ENCODE measurements at regions not wholly inside any gene's neighbourhood (a gene's known extent, or its start where the extent isn't known, plus 50 kb on each side); places are given as distances from the start of the nearest gene placed in this dataset.

DNA sequence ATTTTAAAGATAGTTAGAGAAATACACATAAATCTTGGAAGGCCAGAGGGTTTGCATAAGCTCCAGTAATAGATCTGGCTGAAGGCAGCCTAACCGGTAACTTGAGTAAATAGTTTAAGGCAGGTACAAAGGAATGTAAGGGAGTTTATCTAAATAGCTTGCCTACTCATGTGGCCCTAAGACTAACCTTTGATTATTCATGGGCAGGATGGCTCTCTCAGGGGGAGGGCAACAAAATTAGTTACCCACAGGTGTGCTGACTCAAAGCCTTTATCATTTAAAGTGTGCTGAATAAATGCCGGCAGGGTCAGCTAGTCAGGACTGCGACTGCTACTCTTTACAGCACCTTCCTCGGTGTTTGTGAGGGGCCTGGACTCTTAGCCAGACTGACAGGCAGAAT is 761.3 kb upstream of the KIF2B start:
- Mint-ChIP-seq H3K36me3 (ENCODE audit: insufficient read depth, unreplicated experiment) (no peaks in the 10 kb centered on the region), H3K27ac (ENCODE audit: unreplicated experiment) (no peak overlapping the region), H3K4me1 (ENCODE audit: low read depth, unreplicated experiment) (no peaks in the 10 kb centered on the region), H3K4me3 (ENCODE audit: unreplicated experiment) (no peak overlapping the region), H3K27me3 (ENCODE audit: insufficient read depth, unreplicated experiment) (no peaks in the 10 kb centered on the region), H3K9me3 (ENCODE audit: unreplicated experiment) (peaks cover 10% of the 10 kb centered on the region)
- CTCF ChIA-PET = no interaction called here
- no peaks in the 10 kb centered on the region for H3K27me3 ChIP-seq (replicated peaks; ENCODE audit: control insufficient read depth, insufficient read depth, low read length)
- H3K4me1 ChIP-seq = 0 out of 2 replicates have a peak, but pooled peaks cover 11% of the 10 kb centered on the region
- no peaks in the 10 kb centered on the region for H3K36me3 ChIP-seq (ENCODE audit: control insufficient read depth, insufficient read depth, low read length)
- DNase-seq = peak in 1 of 2 experiments; percentile 8
- peaks cover 3% of the 10 kb centered on the region; the same call in 1 of the 2 replicates for H3K9me3 ChIP-seq
- no peak overlapping the region for H3K4me3 ChIP-seq (ENCODE audit: low read depth, low read length)
- POLR2A ChIA-PET = no interaction called here
- intact Hi-C loops (cut with micrococcal nuclease; ENCODE audit: unreplicated experiment) = no loop called here
- TF ChIP-seq, protein P1, sequence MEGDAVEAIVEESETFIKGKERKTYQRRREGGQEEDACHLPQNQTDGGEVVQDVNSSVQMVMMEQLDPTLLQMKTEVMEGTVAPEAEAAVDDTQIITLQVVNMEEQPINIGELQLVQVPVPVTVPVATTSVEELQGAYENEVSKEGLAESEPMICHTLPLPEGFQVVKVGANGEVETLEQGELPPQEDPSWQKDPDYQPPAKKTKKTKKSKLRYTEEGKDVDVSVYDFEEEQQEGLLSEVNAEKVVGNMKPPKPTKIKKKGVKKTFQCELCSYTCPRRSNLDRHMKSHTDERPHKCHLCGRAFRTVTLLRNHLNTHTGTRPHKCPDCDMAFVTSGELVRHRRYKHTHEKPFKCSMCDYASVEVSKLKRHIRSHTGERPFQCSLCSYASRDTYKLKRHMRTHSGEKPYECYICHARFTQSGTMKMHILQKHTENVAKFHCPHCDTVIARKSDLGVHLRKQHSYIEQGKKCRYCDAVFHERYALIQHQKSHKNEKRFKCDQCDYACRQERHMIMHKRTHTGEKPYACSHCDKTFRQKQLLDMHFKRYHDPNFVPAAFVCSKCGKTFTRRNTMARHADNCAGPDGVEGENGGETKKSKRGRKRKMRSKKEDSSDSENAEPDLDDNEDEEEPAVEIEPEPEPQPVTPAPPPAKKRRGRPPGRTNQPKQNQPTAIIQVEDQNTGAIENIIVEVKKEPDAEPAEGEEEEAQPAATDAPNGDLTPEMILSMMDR (IDR thresholded peaks at IDR 0.05; ENCODE audit: insufficient read depth in 1 of 2, low read depth in 1 of 2, low read length in 1 of 2, severe bottlenecking in 1 of 2, unreplicated experiment in 1 of 2) = no peak
- no TSS peak for BruUV-seq (replicated peaks)

DNA sequence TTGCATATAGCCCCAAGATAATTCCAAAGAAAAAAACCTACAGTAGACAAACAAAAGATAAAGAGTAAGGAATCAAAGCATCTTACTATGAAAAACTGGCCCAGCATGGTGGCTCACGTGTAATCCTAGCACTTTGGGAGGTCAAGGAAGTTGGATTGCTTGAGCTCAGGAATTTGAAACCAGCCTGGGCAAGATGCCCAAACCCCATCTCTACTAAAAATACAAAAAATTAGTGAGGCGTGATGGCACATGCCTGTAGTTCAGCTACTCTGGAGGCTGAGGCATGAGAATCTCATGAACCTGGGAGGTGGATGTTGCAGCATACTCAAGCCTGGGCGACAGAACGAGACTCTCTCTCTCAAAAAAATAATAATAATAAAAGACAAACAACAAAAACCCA is 764.7 kb upstream of the KIF2B start:
- Histone ChIP-seq H3K9me3 (peaks cover 3% of the 10 kb centered on the region; the same call in 1 of the 2 replicates), H3K4me3 (ENCODE audit: low read depth, low read length) (no peak overlapping the region), H3K4me1 (0 out of 2 replicates have a peak, but pooled peaks cover 11% of the 10 kb centered on the region), H3K36me3 (ENCODE audit: control insufficient read depth, insufficient read depth, low read length) (no peaks in the 10 kb centered on the region), H3K27me3 (replicated peaks; ENCODE audit: control insufficient read depth, insufficient read depth, low read length) (no peaks in the 10 kb centered on the region)
- peaks cover 10% of the 10 kb centered on the region for H3K9me3 Mint-ChIP-seq (ENCODE audit: unreplicated experiment)
- no peak for DNase-seq
- intact Hi-C loops (cut with micrococcal nuclease; ENCODE audit: unreplicated experiment) = no loop called here
- POLR2A ChIA-PET = no interaction called here
- TF ChIP-seq, protein P1 (IDR thresholded peaks at IDR 0.05; ENCODE audit: insufficient read depth in 1 of 2, low read depth in 1 of 2, low read length in 1 of 2, severe bottlenecking in 1 of 2, unreplicated experiment in 1 of 2) = no peak
- no peaks in the 10 kb centered on the region for H3K4me1 Mint-ChIP-seq (ENCODE audit: low read depth, unreplicated experiment)
- H3K27me3 Mint-ChIP-seq (ENCODE audit: insufficient read depth, unreplicated experiment) = no peaks in the 10 kb centered on the region
- no peak overlapping the region for H3K27ac Mint-ChIP-seq (ENCODE audit: unreplicated experiment)
- no peak overlapping the region for H3K4me3 Mint-ChIP-seq (ENCODE audit: unreplicated experiment)
- CTCF ChIA-PET = no interaction called here
- H3K36me3 Mint-ChIP-seq (ENCODE audit: insufficient read depth, unreplicated experiment) = no peaks in the 10 kb centered on the region
- no TSS peak for BruUV-seq (replicated peaks)

DNA sequence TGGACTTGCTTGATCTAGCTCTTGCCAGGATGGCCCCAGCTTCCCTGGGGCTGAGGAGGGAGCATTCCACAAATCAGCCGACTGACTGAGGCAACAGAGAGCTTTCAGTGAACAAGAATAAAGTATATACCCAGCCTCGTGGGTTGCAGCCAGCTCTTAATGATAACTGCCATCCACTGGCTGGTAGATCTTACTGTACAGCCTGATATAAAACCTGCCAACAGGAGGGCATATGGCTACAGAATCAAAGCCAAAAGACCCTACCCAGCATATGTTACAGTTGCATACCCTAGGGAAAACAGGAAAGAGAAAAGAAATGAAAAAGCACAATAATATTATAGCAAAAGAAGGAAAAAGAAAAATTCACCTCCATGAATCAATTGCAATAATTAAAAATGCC is 775.9 kb upstream of the KIF2B start:
- intact Hi-C loops (cut with micrococcal nuclease; ENCODE audit: unreplicated experiment) = no loop called here
- Histone ChIP-seq H3K27me3 (replicated peaks; ENCODE audit: control insufficient read depth, insufficient read depth, low read length) (no peaks in the 10 kb centered on the region), H3K9me3 (no peaks in the 10 kb centered on the region), H3K4me1 (no peaks in the 10 kb centered on the region), H3K36me3 (ENCODE audit: control insufficient read depth, insufficient read depth, low read length) (no peaks in the 10 kb centered on the region), H3K4me3 (ENCODE audit: low read depth, low read length) (no peak overlapping the region)
- Mint-ChIP-seq H3K36me3 (ENCODE audit: insufficient read depth, unreplicated experiment) (no peaks in the 10 kb centered on the region), H3K27ac (ENCODE audit: unreplicated experiment) (no peak overlapping the region), H3K4me1 (ENCODE audit: low read depth, unreplicated experiment) (no peaks in the 10 kb centered on the region), H3K9me3 (ENCODE audit: unreplicated experiment) (peaks cover 12% of the 10 kb centered on the region), H3K4me3 (ENCODE audit: unreplicated experiment) (no peak overlapping the region), H3K27me3 (ENCODE audit: insufficient read depth, unreplicated experiment) (no peaks in the 10 kb centered on the region)
- CTCF ChIA-PET = no interaction called here
- no peak for DNase-seq
- POLR2A ChIA-PET = no interaction called here
- TF ChIP-seq, protein P1 (IDR thresholded peaks at IDR 0.05; ENCODE audit: insufficient read depth in 1 of 2, low read depth in 1 of 2, low read length in 1 of 2, severe bottlenecking in 1 of 2, unreplicated experiment in 1 of 2) = no peak
- no TSS peak for BruUV-seq (replicated peaks)

Data from Caco-2 (cell line).